SK-N-SH (cell line): ENCODE measurements at regions not wholly inside any gene's neighbourhood (a gene's known extent, or its start where the extent isn't known, plus 50 kb on each side); places are given as distances from the start of the nearest gene placed in this dataset.

Experiments used
- CTCF ChIP-seq: fragments of 200-600 bp; sonication (generic); IDR thresholded peaks from 2 replicates; pipeline ENCODE4 v1.6.1; 2017; ENCODE audit warnings: antibody characterized with exemption, mild to moderate bottlenecking, moderate library complexity
- EP300 ChIP-seq, 2 experiments: IDR thresholded peaks; 2 replicates each; pipeline versions ENCODE4 v1.4.0 to v1.6.1; 2012; ENCODE audit warnings: borderline replicate concordance in 1 of 2, low read depth in 1 of 2, low read length in 1 of 2
- FOSL2 ChIP-seq: IDR thresholded peaks from 2 replicates; pipeline ENCODE4 v1.4.0; 2012; ENCODE audit warnings: low read depth, mild to moderate bottlenecking, moderate library complexity, borderline replicate concordance
- FOXM1 ChIP-seq: IDR thresholded peaks from 2 replicates; pipeline ENCODE4 v1.4.0; 2012; ENCODE audit warnings: low read depth, mild to moderate bottlenecking
- GABPA ChIP-seq: IDR thresholded peaks from 2 replicates; pipeline ENCODE4 v1.4.0; 2012; ENCODE audit warnings: low read depth, mild to moderate bottlenecking
- MAX ChIP-seq: IDR thresholded peaks from 2 replicates; pipeline ENCODE4 v1.4.0; 2012; ENCODE audit warnings: low read depth
- POLR2AphosphoS5 ChIP-seq: IDR thresholded peaks from 2 replicates; pipeline ENCODE4 v1.6.1; 2012; ENCODE audit warnings: low read depth, low read length
- RAD21 ChIP-seq: IDR thresholded peaks from 2 replicates; pipeline ENCODE4 v1.6.1; 2012; ENCODE audit warnings: mild to moderate bottlenecking, low read length
- SIN3A ChIP-seq: IDR thresholded peaks from 2 replicates; pipeline ENCODE4 v1.6.1; 2012; ENCODE audit warnings: low read depth, mild to moderate bottlenecking, low read length, moderate library complexity, borderline replicate concordance
- SMC3 ChIP-seq: IDR thresholded peaks from 2 replicates; pipeline ENCODE4 v1.6.1; 2012; ENCODE audit warnings: low read depth, low read length, improper control_type of control experiment
- TCF12 ChIP-seq: IDR thresholded peaks from 2 replicates; pipeline ENCODE4 v1.4.0; 2012
- TEAD4 ChIP-seq: IDR thresholded peaks from 2 replicates; pipeline ENCODE4 v1.4.0; 2012; ENCODE audit warnings: mild to moderate bottlenecking, borderline replicate concordance; ENCODE audit not compliant: insufficient read depth
- TF ChIP-seq, protein P1 (sequence below): IDR thresholded peaks from 2 replicates; pipeline ENCODE4 v1.6.1; 2012; ENCODE audit warnings: mild to moderate bottlenecking, low read depth, low read length, moderate library complexity
- TF ChIP-seq, protein P2 (sequence below): IDR thresholded peaks from 2 replicates; pipeline ENCODE4; 2012

DNA sequence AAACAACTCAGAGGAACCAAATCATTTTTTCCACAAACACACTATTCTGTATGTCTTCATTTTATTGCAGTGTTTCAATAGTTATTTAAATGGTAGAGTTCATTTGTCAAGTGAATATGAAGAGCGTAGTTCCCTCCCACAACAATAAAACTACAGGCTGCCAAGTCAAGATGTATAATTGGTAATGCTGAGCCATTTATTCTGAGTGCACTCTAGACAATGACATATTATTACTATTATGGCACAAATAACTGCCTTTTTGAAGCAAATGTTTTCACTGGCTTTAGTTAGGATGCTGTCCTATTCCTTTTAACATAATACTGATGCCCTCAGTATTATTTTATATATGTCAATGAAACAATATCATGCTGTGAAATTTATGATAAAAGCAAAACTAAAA lies 102.7 kb upstream of the PCDH15 start:
- TF ChIP-seq FOXM1 = no peak
- TF ChIP-seq SIN3A = no peak
- no peak for TF ChIP-seq CTCF
- TF ChIP-seq RAD21 = no peak
- TF ChIP-seq TEAD4 = no peak
- TF ChIP-seq MAX = no peak
- TF ChIP-seq EP300 (IDR thresholded peaks at IDR 0.05; ENCODE audit: borderline replicate concordance in 1 of 2, low read depth in 1 of 2, low read length in 1 of 2) = no peak
- no peak for TF ChIP-seq FOSL2
- no peak for TF ChIP-seq POLR2AphosphoS5
- no peak for TF ChIP-seq SMC3
- TF ChIP-seq TCF12 = no peak
- TF ChIP-seq, protein P1, sequence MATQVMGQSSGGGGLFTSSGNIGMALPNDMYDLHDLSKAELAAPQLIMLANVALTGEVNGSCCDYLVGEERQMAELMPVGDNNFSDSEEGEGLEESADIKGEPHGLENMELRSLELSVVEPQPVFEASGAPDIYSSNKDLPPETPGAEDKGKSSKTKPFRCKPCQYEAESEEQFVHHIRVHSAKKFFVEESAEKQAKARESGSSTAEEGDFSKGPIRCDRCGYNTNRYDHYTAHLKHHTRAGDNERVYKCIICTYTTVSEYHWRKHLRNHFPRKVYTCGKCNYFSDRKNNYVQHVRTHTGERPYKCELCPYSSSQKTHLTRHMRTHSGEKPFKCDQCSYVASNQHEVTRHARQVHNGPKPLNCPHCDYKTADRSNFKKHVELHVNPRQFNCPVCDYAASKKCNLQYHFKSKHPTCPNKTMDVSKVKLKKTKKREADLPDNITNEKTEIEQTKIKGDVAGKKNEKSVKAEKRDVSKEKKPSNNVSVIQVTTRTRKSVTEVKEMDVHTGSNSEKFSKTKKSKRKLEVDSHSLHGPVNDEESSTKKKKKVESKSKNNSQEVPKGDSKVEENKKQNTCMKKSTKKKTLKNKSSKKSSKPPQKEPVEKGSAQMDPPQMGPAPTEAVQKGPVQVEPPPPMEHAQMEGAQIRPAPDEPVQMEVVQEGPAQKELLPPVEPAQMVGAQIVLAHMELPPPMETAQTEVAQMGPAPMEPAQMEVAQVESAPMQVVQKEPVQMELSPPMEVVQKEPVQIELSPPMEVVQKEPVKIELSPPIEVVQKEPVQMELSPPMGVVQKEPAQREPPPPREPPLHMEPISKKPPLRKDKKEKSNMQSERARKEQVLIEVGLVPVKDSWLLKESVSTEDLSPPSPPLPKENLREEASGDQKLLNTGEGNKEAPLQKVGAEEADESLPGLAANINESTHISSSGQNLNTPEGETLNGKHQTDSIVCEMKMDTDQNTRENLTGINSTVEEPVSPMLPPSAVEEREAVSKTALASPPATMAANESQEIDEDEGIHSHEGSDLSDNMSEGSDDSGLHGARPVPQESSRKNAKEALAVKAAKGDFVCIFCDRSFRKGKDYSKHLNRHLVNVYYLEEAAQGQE = no peak
- no peak for TF ChIP-seq GABPA
- TF ChIP-seq, protein P2, sequence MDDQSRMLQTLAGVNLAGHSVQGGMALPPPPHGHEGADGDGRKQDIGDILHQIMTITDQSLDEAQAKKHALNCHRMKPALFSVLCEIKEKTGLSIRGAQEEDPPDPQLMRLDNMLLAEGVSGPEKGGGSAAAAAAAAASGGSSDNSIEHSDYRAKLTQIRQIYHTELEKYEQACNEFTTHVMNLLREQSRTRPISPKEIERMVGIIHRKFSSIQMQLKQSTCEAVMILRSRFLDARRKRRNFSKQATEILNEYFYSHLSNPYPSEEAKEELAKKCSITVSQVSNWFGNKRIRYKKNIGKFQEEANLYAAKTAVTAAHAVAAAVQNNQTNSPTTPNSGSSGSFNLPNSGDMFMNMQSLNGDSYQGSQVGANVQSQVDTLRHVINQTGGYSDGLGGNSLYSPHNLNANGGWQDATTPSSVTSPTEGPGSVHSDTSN = no peak
